MM.1S (cell line): ENCODE measurements at regions not wholly inside any gene's neighbourhood (a gene's known extent, or its start where the extent isn't known, plus 50 kb on each side); places are given as distances from the start of the nearest gene placed in this dataset.

Source experiments
- DNase-seq: peaks from one replicate; pipeline ENCODE4 v3.0.0-alpha.2; 2015
- H2AFZ ChIP-seq: fragments of 300-600 bp; sonication (generic); 2 replicates; pipeline ENCODE4 v1.6.0; 2016; ENCODE audit warnings: antibody characterized with exemption, low read length
- H3F3A ChIP-seq: fragments of 300-600 bp; sonication (generic); 2 replicates; pipeline ENCODE4 v1.6.1; 2016; ENCODE audit warnings: mild to moderate bottlenecking, antibody characterized with exemption, low read length, moderate library complexity, mixed read lengths; ENCODE audit not compliant: insufficient read depth
- H3K27ac ChIP-seq: fragments of 300-600 bp; sonication (generic); 2 replicates; pipeline ENCODE4 v1.5.1; 2016; ENCODE audit warnings: mild to moderate bottlenecking, low read length
- H3K27me3 ChIP-seq: fragments of 300-600 bp; sonication (generic); replicated peaks from 2 replicates; pipeline ENCODE4 v1.6.0; 2016; ENCODE audit warnings: low read length; ENCODE audit not compliant: insufficient read depth
- H3K36me3 ChIP-seq: fragments of 300-600 bp; sonication (generic); replicated peaks from 2 replicates; pipeline ENCODE4 v1.6.1; 2016; ENCODE audit warnings: mild to moderate bottlenecking, low read length, mixed read lengths; ENCODE audit not compliant: insufficient read depth
- H3K4me1 ChIP-seq: fragments of 300-600 bp; sonication (generic); 2 replicates; pipeline ENCODE4 v1.6.1; 2016; ENCODE audit warnings: low read length, mixed read lengths
- H3K4me2 ChIP-seq: fragments of 300-600 bp; sonication (generic); 2 replicates; pipeline ENCODE4 v1.6.0; 2016; ENCODE audit warnings: low read depth, low read length
- H3K4me3 ChIP-seq: fragments of 300-600 bp; sonication (generic); 2 replicates; pipeline ENCODE4 v1.5.1; 2016; ENCODE audit warnings: low read length, mixed read lengths
- H3K79me2 ChIP-seq: fragments of 300-600 bp; sonication (generic); 2 replicates; pipeline ENCODE4 v1.6.1; 2016; ENCODE audit warnings: mixed run types, low read length, mixed read lengths
- H3K9ac ChIP-seq: fragments of 300-600 bp; sonication (generic); 2 replicates; pipeline ENCODE4 v1.6.1; 2016; ENCODE audit warnings: low read length, mixed read lengths
- H3K9me2 ChIP-seq: fragments of 300-600 bp; sonication (generic); replicated peaks from 2 replicates; pipeline ENCODE4 v1.6.1; 2016; ENCODE audit warnings: mild to moderate bottlenecking, low read length, mixed read lengths; ENCODE audit not compliant: insufficient read depth
- H3K9me3 ChIP-seq: fragments of 300-600 bp; sonication (generic); replicated peaks from 2 replicates; pipeline ENCODE4 v1.6.1; 2016; ENCODE audit warnings: mild to moderate bottlenecking, low read length, mixed read lengths; ENCODE audit not compliant: insufficient read depth
- H4K20me1 ChIP-seq: fragments of 300-600 bp; sonication (generic); 2 replicates; pipeline ENCODE4 v1.6.1; 2016; ENCODE audit warnings: mild to moderate bottlenecking, low read length, moderate library complexity, mixed read lengths; ENCODE audit not compliant: insufficient read depth
- CTCF ChIP-seq: fragments of 300-600 bp; sonication (generic); IDR thresholded peaks from 2 replicates; pipeline ENCODE4 v1.5.1; 2016; ENCODE audit warnings: antibody characterized with exemption, low read length, mixed read lengths
- EZH2 ChIP-seq: fragments of 300-600 bp; sonication (generic); optimal IDR thresholded peaks from 2 replicates; pipeline ENCODE3; 2017; ENCODE audit warnings: low read depth, mild to moderate bottlenecking, antibody characterized with exemption, low read length, mixed read lengths
- EZH2phosphoT487 ChIP-seq: fragments of 300-600 bp; sonication (generic); IDR thresholded peaks from 2 replicates; pipeline ENCODE4 v1.6.1; 2018; ENCODE audit warnings: antibody characterized with exemption, low read length

- DNase-seq, result no peak
Observed at GRCh38 chr15:29968895-29969561, 113.7 kb upstream of the GOLGA8J start.

GRCh38 chr15:29968099-29968894 is 114.5 kb upstream of the GOLGA8J start:
- H2AFZ ChIP-seq, result no peak overlapping the region

More at GRCh38 chr15:29968895-29969561, 113.7 kb upstream of the GOLGA8J start:
- H3K79me2 ChIP-seq, result no peaks in the 10 kb centered on the region
- no peaks in the 10 kb centered on the region for H3K9me3 ChIP-seq
- H2AFZ ChIP-seq, result no peak overlapping the region
- H3K4me2 ChIP-seq, result no peak overlapping the region
- no peaks in the 10 kb centered on the region for H3F3A ChIP-seq
- TF ChIP-seq CTCF (no peak), EZH2phosphoT487 (no peak)
- no peak overlapping the region for H3K4me3 ChIP-seq
- H3K9me2 ChIP-seq, result no peaks in the 10 kb centered on the region
- no peak overlapping the region for H3K27ac ChIP-seq
- H3K4me1 ChIP-seq, result no peaks in the 10 kb centered on the region
- no peaks in the 10 kb centered on the region for H3K36me3 ChIP-seq
- no peaks in the 10 kb centered on the region for H4K20me1 ChIP-seq
- no peak overlapping the region for H3K9ac ChIP-seq
- H3K27me3 ChIP-seq, result no peaks in the 10 kb centered on the region

GRCh38 chr15:29962407-29962806 is 120.3 kb upstream of the GOLGA8J start:
- Histone ChIP-seq H3K36me3 (no peaks in the 10 kb centered on the region), H3K27ac (no peak overlapping the region), H3K4me3 (no peak overlapping the region), H3F3A (no peaks in the 10 kb centered on the region), H3K9me2 (no peaks in the 10 kb centered on the region), H3K4me1 (no peaks in the 10 kb centered on the region), H4K20me1 (no peaks in the 10 kb centered on the region), H3K9me3 (no peaks in the 10 kb centered on the region), H3K9ac (no peak overlapping the region), H3K27me3 (no peaks in the 10 kb centered on the region), H3K79me2 (no peaks in the 10 kb centered on the region), H3K4me2 (no peak overlapping the region), H2AFZ (no peak overlapping the region)
- TF ChIP-seq EZH2, result no peak
- no peak for TF ChIP-seq EZH2phosphoT487
- TF ChIP-seq CTCF, result no peak
- DNase-seq, result no peak

More at GRCh38 chr15:29968099-29968894, 114.5 kb upstream of the GOLGA8J start:
- Histone ChIP-seq H3K9me3 (no peaks in the 10 kb centered on the region), H3K9ac (no peak overlapping the region), H4K20me1 (no peaks in the 10 kb centered on the region), H3K79me2 (no peaks in the 10 kb centered on the region), H3K27ac (no peak overlapping the region), H3K27me3 (no peaks in the 10 kb centered on the region), H3K36me3 (no peaks in the 10 kb centered on the region), H3K4me1 (no peaks in the 10 kb centered on the region), H3K4me3 (no peak overlapping the region), H3K9me2 (no peaks in the 10 kb centered on the region), H3K4me2 (no peak overlapping the region), H3F3A (no peaks in the 10 kb centered on the region)
- TF ChIP-seq CTCF (no peak), EZH2 (no peak), EZH2phosphoT487 (no peak)
- no peak for DNase-seq
